SK-N-SH (cell line): ENCODE measurements at regions not wholly inside any gene's neighbourhood (a gene's known extent, or its start where the extent isn't known, plus 50 kb on each side); places are given as distances from the start of the nearest gene placed in this dataset.

Source experiments
- CTCF ChIA-PET: fragments of 300-600, 350-600 bp; formaldehyde crosslinking; extraction: SDS; loops from one replicate; lab custom pipeline; 2021; lab: Yijun Ruan, JAX
- POLR2A ChIA-PET: fragments of 350-600 bp; sonication (Branson Sonifier 250); formaldehyde crosslinking; extraction: SDS; loops from one replicate; lab custom pipeline; 2020; ENCODE audit warnings: antibody characterized with exemption, inconsistent platforms; lab: Yijun Ruan, JAX
- DNase-seq: peaks from one replicate; pipeline ENCODE4 v3.0.0; 2012
- H2AFZ ChIP-seq: fragments of 200-600 bp; sonication (generic); 2 replicates; pipeline ENCODE4 v1.8.1; 2016; ENCODE audit warnings: antibody characterized with exemption, mild to moderate bottlenecking, low read depth
- H3F3A ChIP-seq: fragments of 200-600 bp; sonication (generic); replicated peaks from 2 replicates; pipeline ENCODE3; 2016; ENCODE audit warnings: antibody characterized with exemption, mild to moderate bottlenecking; ENCODE audit not compliant: insufficient read depth
- H3K27ac ChIP-seq, 2 experiments: fragments of 200-500 bp in 1 of 2; fragments of 200-600 bp in 1 of 2; sonication (Bioruptor generic) in 1 of 2; sonication (generic), shearing (Covaris generic) in 1 of 2; 2 replicates each; pipeline versions ENCODE4 v1.5.1 to v1.6.1; 2014 to 2016; ENCODE audit warnings: low read depth in 2 of 2, inconsistent platforms in 1 of 2, low read length in 1 of 2, mild to moderate bottlenecking in 1 of 2, mixed read lengths in 1 of 2
- H3K27me3 ChIP-seq: fragments of 200-600 bp; sonication (generic), shearing (Covaris generic); 2 replicates; pipeline ENCODE4 v1.6.1; 2016; ENCODE audit warnings: mixed run types; ENCODE audit not compliant: insufficient read depth
- H3K36me3 ChIP-seq, 2 experiments: fragments of 200-500 bp in 1 of 2; fragments of 200-600 bp in 1 of 2; sonication (Bioruptor generic) in 1 of 2; sonication (generic) in 1 of 2; replicated peaks in 1 of 2; 2 replicates each; pipeline versions ENCODE3 to v1.5.1; 2014 to 2016; ENCODE audit warnings: low read length in 1 of 2, mild to moderate bottlenecking in 1 of 2; ENCODE audit not compliant: insufficient read depth in 2 of 2, control insufficient read depth in 1 of 2
- H3K4me1 ChIP-seq, 2 experiments: fragments of 200-500 bp in 1 of 2; fragments of 200-600 bp in 1 of 2; sonication (Bioruptor generic) in 1 of 2; sonication (generic), shearing (Covaris generic) in 1 of 2; 2 replicates each; pipeline versions ENCODE4 v1.5.1 to v1.6.1; 2014 to 2016; ENCODE audit warnings: low read depth in 1 of 2, low read length in 1 of 2, mixed run types in 1 of 2; ENCODE audit not compliant: insufficient read depth in 2 of 2, control insufficient read depth in 1 of 2
- H3K4me2 ChIP-seq: fragments of 200-600 bp; sonication (generic), shearing (Covaris generic); 2 replicates; pipeline ENCODE4 v1.6.1; 2017; ENCODE audit warnings: mixed run types
- H3K4me3 ChIP-seq, 2 experiments: fragments of 200-500 bp in 1 of 2; fragments of 200-600 bp in 1 of 2; sonication (Bioruptor generic) in 1 of 2; sonication (generic), shearing (Covaris generic) in 1 of 2; 2 replicates each; pipeline versions ENCODE4 v1.5.1 to v1.8.1; 2014 to 2016; ENCODE audit warnings: low read depth in 2 of 2, inconsistent platforms in 1 of 2, low read length in 1 of 2, mild to moderate bottlenecking in 1 of 2, mixed read lengths in 1 of 2, moderate library complexity in 1 of 2
- H3K79me2 ChIP-seq: fragments of 200-600 bp; sonication (generic); 2 replicates; pipeline ENCODE4 v1.8.1; 2017; ENCODE audit warnings: mild to moderate bottlenecking; ENCODE audit not compliant: insufficient read depth
- H3K9ac ChIP-seq: fragments of 200-600 bp; sonication (generic); 2 replicates; pipeline ENCODE4 v1.6.1; 2017; ENCODE audit warnings: mixed run types
- H3K9me2 ChIP-seq: fragments of 200-600 bp; sonication (generic); 2 replicates; pipeline ENCODE4 v1.6.1; 2017; ENCODE audit warnings: mixed run types
- H3K9me3 ChIP-seq: fragments of 200-600 bp; sonication (generic); 2 replicates; pipeline ENCODE4 v1.6.1; 2017; ENCODE audit warnings: mixed run types, mild to moderate bottlenecking, moderate library complexity
- H4K20me1 ChIP-seq: fragments of 200-600 bp; sonication (generic); 2 replicates; pipeline ENCODE4 v1.6.1; 2017; ENCODE audit warnings: mild to moderate bottlenecking, mixed run types; ENCODE audit not compliant: insufficient read depth
- EZH2phosphoT487 ChIP-seq: fragments of 200-600 bp; sonication (generic); IDR thresholded peaks from 2 replicates; pipeline ENCODE4 v1.6.1; 2017; ENCODE audit warnings: low read depth, mixed run types, mild to moderate bottlenecking, antibody characterized with exemption, moderate library complexity, borderline replicate concordance
- FOXM1 ChIP-seq: IDR thresholded peaks from 2 replicates; pipeline ENCODE4 v1.4.0; 2012; ENCODE audit warnings: low read depth, mild to moderate bottlenecking
- GABPA ChIP-seq: IDR thresholded peaks from 2 replicates; pipeline ENCODE4 v1.4.0; 2012; ENCODE audit warnings: low read depth, mild to moderate bottlenecking
- GATA2 ChIP-seq: sonication (generic); formaldehyde crosslinking; IDR thresholded peaks from 2 replicates; pipeline ENCODE4 v1.5.0; 2020; ENCODE audit warnings: mild to moderate bottlenecking, missing genetic modification reagents
- RFX5 ChIP-seq: IDR thresholded peaks from 2 replicates; pipeline ENCODE4 v1.6.1; 2012; ENCODE audit warnings: mild to moderate bottlenecking, improper control_type of control experiment, low read length
- SIN3A ChIP-seq: IDR thresholded peaks from 2 replicates; pipeline ENCODE4 v1.6.1; 2012; ENCODE audit warnings: low read depth, mild to moderate bottlenecking, low read length, moderate library complexity, borderline replicate concordance
- SMC3 ChIP-seq: IDR thresholded peaks from 2 replicates; pipeline ENCODE4 v1.6.1; 2012; ENCODE audit warnings: low read depth, low read length, improper control_type of control experiment
- WGBS: methylation state at CpG from one replicate; pipeline ENCODE4 v1.1.6; 2017; ENCODE audit warnings: low lambda C conversion rate; 5-methylcytosine and 5-hydroxymethylcytosine counted together
- TF ChIP-seq, protein P1 (sequence below): fragments of 150-350 bp; IDR thresholded peaks from 2 replicates; pipeline ENCODE4 v1.6.1; 2017; ENCODE audit warnings: antibody characterized with exemption, low read length, low read depth, borderline replicate concordance
- TF ChIP-seq, protein P2 (sequence below): fragments of 150-350 bp; IDR thresholded peaks from 2 replicates; pipeline ENCODE4 v1.6.1; 2016; ENCODE audit warnings: mild to moderate bottlenecking, low read depth, low read length
- TF ChIP-seq, protein P3 (sequence below): IDR thresholded peaks from 2 replicates; pipeline ENCODE4 v1.6.1; 2012; ENCODE audit warnings: mild to moderate bottlenecking, low read depth, low read length, moderate library complexity
- TF ChIP-seq, protein P4 (sequence below): IDR thresholded peaks from 2 replicates; pipeline ENCODE4 v1.4.0; 2012; ENCODE audit warnings: low read depth

DNA sequence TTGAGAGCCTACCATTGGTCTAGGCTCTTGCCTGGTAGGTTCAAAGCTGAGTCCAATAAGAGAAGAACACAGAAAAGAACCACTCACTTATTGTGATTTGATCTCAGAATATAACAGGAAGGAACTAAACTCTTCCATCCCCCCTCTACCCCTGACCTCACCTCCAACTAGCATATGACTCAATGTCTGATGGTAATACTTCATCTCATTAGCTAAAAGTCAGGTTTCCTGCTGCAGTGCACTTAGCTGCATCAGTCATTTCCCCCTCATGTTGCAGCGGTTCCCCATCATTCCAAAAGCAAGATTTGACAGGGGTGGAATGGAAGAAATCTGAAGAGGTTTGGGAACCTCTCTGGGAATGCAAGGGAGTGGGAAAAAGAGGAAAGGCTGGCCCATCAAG, 289.5 kb downstream of the SMARCA1 start:
- Histone ChIP-seq H3F3A (no peaks in the 10 kb centered on the region), H4K20me1 (no peaks in the 10 kb centered on the region), H3K79me2 (no peaks in the 10 kb centered on the region), H3K27ac (no peak overlapping the region), H3K9me2 (no peaks in the 10 kb centered on the region), H3K9me3 (no peaks in the 10 kb centered on the region), H3K9ac (no peak overlapping the region), H3K4me1 (no peaks in the 10 kb centered on the region), H3K36me3 (no peaks in the 10 kb centered on the region), H3K4me3 (no peak overlapping the region), H3K4me2 (no peak overlapping the region), H3K27me3 (no peaks in the 10 kb centered on the region), H2AFZ (no peak overlapping the region)
- no peak for TF ChIP-seq SMC3
- no peak for TF ChIP-seq FOXM1
- no peak for TF ChIP-seq SIN3A
- TF ChIP-seq GATA2 (CRISPR knock-in tag), result no peak
- TF ChIP-seq RFX5, result no peak
- TF ChIP-seq, protein P1, sequence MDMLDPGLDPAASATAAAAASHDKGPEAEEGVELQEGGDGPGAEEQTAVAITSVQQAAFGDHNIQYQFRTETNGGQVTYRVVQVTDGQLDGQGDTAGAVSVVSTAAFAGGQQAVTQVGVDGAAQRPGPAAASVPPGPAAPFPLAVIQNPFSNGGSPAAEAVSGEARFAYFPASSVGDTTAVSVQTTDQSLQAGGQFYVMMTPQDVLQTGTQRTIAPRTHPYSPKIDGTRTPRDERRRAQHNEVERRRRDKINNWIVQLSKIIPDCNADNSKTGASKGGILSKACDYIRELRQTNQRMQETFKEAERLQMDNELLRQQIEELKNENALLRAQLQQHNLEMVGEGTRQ, result no peak
- TF ChIP-seq, protein P2, sequence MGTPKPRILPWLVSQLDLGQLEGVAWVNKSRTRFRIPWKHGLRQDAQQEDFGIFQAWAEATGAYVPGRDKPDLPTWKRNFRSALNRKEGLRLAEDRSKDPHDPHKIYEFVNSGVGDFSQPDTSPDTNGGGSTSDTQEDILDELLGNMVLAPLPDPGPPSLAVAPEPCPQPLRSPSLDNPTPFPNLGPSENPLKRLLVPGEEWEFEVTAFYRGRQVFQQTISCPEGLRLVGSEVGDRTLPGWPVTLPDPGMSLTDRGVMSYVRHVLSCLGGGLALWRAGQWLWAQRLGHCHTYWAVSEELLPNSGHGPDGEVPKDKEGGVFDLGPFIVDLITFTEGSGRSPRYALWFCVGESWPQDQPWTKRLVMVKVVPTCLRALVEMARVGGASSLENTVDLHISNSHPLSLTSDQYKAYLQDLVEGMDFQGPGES, result no peak
- no peak for TF ChIP-seq EZH2phosphoT487
- WGBS, result 0% methylated on average over 1 of the region's 1 CpG
- POLR2A ChIA-PET, result no interaction called here
- CTCF ChIA-PET, result no interaction called here
- DNase-seq, result no peak

DNA sequence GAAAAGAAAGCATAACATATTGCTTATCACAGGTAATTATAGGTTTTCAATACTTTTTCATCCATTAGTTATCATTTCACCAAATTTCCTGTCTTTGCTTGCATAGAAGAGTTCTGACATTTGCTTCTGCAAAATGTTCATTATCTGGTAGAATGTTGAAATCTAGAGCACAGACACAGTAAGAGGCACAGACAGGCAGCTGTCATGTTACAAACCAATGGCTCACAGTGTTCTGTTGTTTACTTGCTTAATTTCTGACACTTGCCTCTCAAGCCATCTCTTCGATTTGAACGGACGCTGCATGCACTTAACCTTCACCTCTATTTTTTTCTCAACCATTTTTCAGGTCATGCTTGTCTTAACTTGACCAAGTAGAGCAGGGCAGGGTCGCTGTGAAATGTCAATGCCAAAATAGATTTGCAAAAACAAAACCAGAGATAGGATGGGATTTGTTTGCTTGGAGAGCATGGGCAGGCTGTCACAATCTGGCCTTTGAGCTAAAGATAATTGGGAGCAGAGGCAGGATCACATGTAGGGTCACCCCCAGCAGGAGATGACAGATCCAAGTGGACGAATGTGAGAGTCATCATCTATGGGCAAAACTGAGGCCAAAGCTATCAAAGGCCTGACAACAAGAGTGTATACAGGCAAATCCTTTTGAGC, 292.3 kb downstream of the SMARCA1 start:
- no peaks in the 10 kb centered on the region for H3K9me3 ChIP-seq
- no peak overlapping the region for H2AFZ ChIP-seq
- no peaks in the 10 kb centered on the region for H3K79me2 ChIP-seq
- H3K9me2 ChIP-seq, result no peaks in the 10 kb centered on the region
- H3K9ac ChIP-seq, result no peak overlapping the region
- H3K27ac ChIP-seq, result no peak overlapping the region
- DNase-seq, result no peak
- H3F3A ChIP-seq, result no peaks in the 10 kb centered on the region
- no peaks in the 10 kb centered on the region for H4K20me1 ChIP-seq
- no peak overlapping the region for H3K4me2 ChIP-seq
- no peak for TF ChIP-seq FOXM1
- TF ChIP-seq, protein P3, sequence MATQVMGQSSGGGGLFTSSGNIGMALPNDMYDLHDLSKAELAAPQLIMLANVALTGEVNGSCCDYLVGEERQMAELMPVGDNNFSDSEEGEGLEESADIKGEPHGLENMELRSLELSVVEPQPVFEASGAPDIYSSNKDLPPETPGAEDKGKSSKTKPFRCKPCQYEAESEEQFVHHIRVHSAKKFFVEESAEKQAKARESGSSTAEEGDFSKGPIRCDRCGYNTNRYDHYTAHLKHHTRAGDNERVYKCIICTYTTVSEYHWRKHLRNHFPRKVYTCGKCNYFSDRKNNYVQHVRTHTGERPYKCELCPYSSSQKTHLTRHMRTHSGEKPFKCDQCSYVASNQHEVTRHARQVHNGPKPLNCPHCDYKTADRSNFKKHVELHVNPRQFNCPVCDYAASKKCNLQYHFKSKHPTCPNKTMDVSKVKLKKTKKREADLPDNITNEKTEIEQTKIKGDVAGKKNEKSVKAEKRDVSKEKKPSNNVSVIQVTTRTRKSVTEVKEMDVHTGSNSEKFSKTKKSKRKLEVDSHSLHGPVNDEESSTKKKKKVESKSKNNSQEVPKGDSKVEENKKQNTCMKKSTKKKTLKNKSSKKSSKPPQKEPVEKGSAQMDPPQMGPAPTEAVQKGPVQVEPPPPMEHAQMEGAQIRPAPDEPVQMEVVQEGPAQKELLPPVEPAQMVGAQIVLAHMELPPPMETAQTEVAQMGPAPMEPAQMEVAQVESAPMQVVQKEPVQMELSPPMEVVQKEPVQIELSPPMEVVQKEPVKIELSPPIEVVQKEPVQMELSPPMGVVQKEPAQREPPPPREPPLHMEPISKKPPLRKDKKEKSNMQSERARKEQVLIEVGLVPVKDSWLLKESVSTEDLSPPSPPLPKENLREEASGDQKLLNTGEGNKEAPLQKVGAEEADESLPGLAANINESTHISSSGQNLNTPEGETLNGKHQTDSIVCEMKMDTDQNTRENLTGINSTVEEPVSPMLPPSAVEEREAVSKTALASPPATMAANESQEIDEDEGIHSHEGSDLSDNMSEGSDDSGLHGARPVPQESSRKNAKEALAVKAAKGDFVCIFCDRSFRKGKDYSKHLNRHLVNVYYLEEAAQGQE, result no peak
- TF ChIP-seq GABPA, result no peak
- TF ChIP-seq, protein P4, sequence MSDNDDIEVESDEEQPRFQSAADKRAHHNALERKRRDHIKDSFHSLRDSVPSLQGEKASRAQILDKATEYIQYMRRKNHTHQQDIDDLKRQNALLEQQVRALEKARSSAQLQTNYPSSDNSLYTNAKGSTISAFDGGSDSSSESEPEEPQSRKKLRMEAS, result no peak
- ChIA-PET CTCF (no interaction called here), POLR2A (no interaction called here)
- no peak overlapping the region for H3K4me3 ChIP-seq
- 11% methylated on average over 5 of the region's 5 CpGs for WGBS
- H3K4me1 ChIP-seq, result no peaks in the 10 kb centered on the region
- no peaks in the 10 kb centered on the region for H3K36me3 ChIP-seq
- H3K27me3 ChIP-seq, result no peaks in the 10 kb centered on the region
